ENCODE measurements at regions not wholly inside any gene's neighbourhood (a gene's known extent, or its start where the extent isn't known, plus 50 kb on each side); places are given as distances from the start of the nearest gene placed in this dataset.

GRCh38 chr3:13700362-13700761, 151.4 kb downstream of the FBLN2 start (continued):
- no peak for TF ChIP-seq PRDM15 (CRISPR knock-in tag; IDR thresholded peaks at IDR 0.05)
- no peak for TF ChIP-seq CREM (CRISPR knock-in tag; IDR thresholded peaks at IDR 0.05)
- no peak for TF ChIP-seq ZBTB21 (CRISPR knock-in tag; IDR thresholded peaks at IDR 0.05; ENCODE audit: borderline replicate concordance)
- no peak for TF ChIP-seq ELF4 (CRISPR knock-in tag; IDR thresholded peaks at IDR 0.05; ENCODE audit: low read depth)
- TF ChIP-seq JAZF1 (CRISPR knock-in tag; IDR thresholded peaks at IDR 0.05) = no peak
- TF ChIP-seq TEAD1 (CRISPR knock-in tag; IDR thresholded peaks at IDR 0.05) = no peak
- TF ChIP-seq KAT7 (CRISPR knock-in tag; IDR thresholded peaks at IDR 0.05; ENCODE audit: borderline replicate concordance) = no peak
- no peak for TF ChIP-seq CDX4 (CRISPR knock-in tag; IDR thresholded peaks at IDR 0.05; ENCODE audit: borderline replicate concordance)
- TF ChIP-seq ZNF512 (CRISPR knock-in tag; IDR thresholded peaks at IDR 0.05; ENCODE audit: borderline replicate concordance) = no peak
- TF ChIP-seq EMX1 (CRISPR knock-in tag; IDR thresholded peaks at IDR 0.05) = no peak
- TF ChIP-seq ZNF263 (CRISPR knock-in tag; IDR thresholded peaks at IDR 0.05; ENCODE audit: low read depth) = no peak
- no peak for TF ChIP-seq FOXJ3 (CRISPR knock-in tag; IDR thresholded peaks at IDR 0.05; ENCODE audit: borderline replicate concordance)

- TF ChIP-seq ZNF121 (CRISPR knock-in tag; IDR thresholded peaks at IDR 0.05) (no peak), SP1 (CRISPR knock-in tag; conservative IDR thresholded peaks at IDR 0.05) (no peak), TEAD4 (CRISPR knock-in tag; IDR thresholded peaks at IDR 0.05) (no peak), ARID4B (CRISPR knock-in tag; IDR thresholded peaks at IDR 0.05; ENCODE audit: borderline replicate concordance) (no peak), USF1 (CRISPR knock-in tag; IDR thresholded peaks at IDR 0.05) (no peak), ATF2 (CRISPR knock-in tag; IDR thresholded peaks at IDR 0.05; ENCODE audit: borderline replicate concordance, low read depth) (no peak), ZBTB21 (CRISPR knock-in tag; IDR thresholded peaks at IDR 0.05; ENCODE audit: borderline replicate concordance) (no peak), NFE2L1 (CRISPR knock-in tag; IDR thresholded peaks at IDR 0.05) (no peak), ATF6 (CRISPR knock-in tag; IDR thresholded peaks at IDR 0.05) (no peak), CDX4 (CRISPR knock-in tag; IDR thresholded peaks at IDR 0.05; ENCODE audit: borderline replicate concordance) (no peak)
- Mint-ChIP-seq H3K27ac (no peak overlapping the region), H3K9me3 (peaks cover 10% of the 10 kb centered on the region), H3K4me3 (no peak overlapping the region), H3K27me3 (ENCODE audit: low read depth) (no peaks in the 10 kb centered on the region; the same call in none of the 2 replicates), H3K4me1 (peaks cover 28% of the 10 kb centered on the region), H3K36me3 (no peaks in the 10 kb centered on the region)
- CTCF ChIA-PET = no interaction called here
- DNase-seq (ENCODE audit: low spot score) = no peak
- POLR2A ChIA-PET = no interaction called here
- no peak for ATAC-seq
Observed at GRCh38 chr3:13696699-13697098, 147.8 kb downstream of the FBLN2 start.
